ENCODE measurements at regions not wholly inside any gene's neighbourhood (a gene's known extent, or its start where the extent isn't known, plus 50 kb on each side); places are given as distances from the start of the nearest gene placed in this dataset.

GRCh38 chr4:180398564-180398963 is 1844.6 kb upstream of the TENM3 start:
- no peak for DNase-seq (ENCODE audit: low read depth)

GRCh38 chr4:180407275-180407885 is 1835.8 kb upstream of the TENM3 start:
- no peak for DNase-seq (ENCODE audit: low read depth)

GRCh38 chr4:180418819-180419531 is 1824.2 kb upstream of the TENM3 start:
- DNase-seq (ENCODE audit: low read depth), result no peak

- DNase-seq (ENCODE audit: low read depth), result no peak
These were observed 1820.1 kb upstream of the TENM3 start for GRCh38 chr4:180422989-180423711.

GRCh38 chr4:180423712-180424057 is 1819.5 kb upstream of the TENM3 start:
- DNase-seq (ENCODE audit: low read depth), result no peak

- no peak for DNase-seq (ENCODE audit: low read depth)
These were observed 1816.3 kb upstream of the TENM3 start for GRCh38 chr4:180426938-180427337.

- no peak for DNase-seq (ENCODE audit: low read depth)
These were observed 1812.9 kb upstream of the TENM3 start for GRCh38 chr4:180430283-180430682.

- DNase-seq (ENCODE audit: low read depth), result no peak
These were observed 1808.9 kb upstream of the TENM3 start for GRCh38 chr4:180434131-180434895.

- no peak for DNase-seq (ENCODE audit: low read depth)
These were observed 1806.8 kb upstream of the TENM3 start for GRCh38 chr4:180436361-180436760.

- DNase-seq (ENCODE audit: low read depth), result no peak
These were observed 1805.6 kb upstream of the TENM3 start for GRCh38 chr4:180437601-180438000.

GRCh38 chr4:180448306-180448705 is 1794.9 kb upstream of the TENM3 start:
- DNase-seq (ENCODE audit: low read depth), result no peak

GRCh38 chr4:180449395-180449956 is 1793.7 kb upstream of the TENM3 start:
- DNase-seq (ENCODE audit: low read depth), result no peak

- DNase-seq (ENCODE audit: low read depth), result no peak
These were observed 1788.0 kb upstream of the TENM3 start for GRCh38 chr4:180455226-180455625.

GRCh38 chr4:180456928-180457327 is 1786.3 kb upstream of the TENM3 start:
- DNase-seq (ENCODE audit: low read depth), result no peak

- no peak for DNase-seq (ENCODE audit: low read depth)
These were observed 1781.1 kb upstream of the TENM3 start for GRCh38 chr4:180462116-180462515.

- no peak for DNase-seq (ENCODE audit: low read depth)
These were observed 1777.8 kb upstream of the TENM3 start for GRCh38 chr4:180465364-180465763.

- no peak for DNase-seq (ENCODE audit: low read depth)
These were observed 1760.2 kb upstream of the TENM3 start for GRCh38 chr4:180483036-180483435.

GRCh38 chr4:180485407-180485806 is 1757.8 kb upstream of the TENM3 start:
- DNase-seq (ENCODE audit: low read depth), result no peak

- no peak for DNase-seq (ENCODE audit: low read depth)
These were observed 1756.9 kb upstream of the TENM3 start for GRCh38 chr4:180486342-180486741.

GRCh38 chr4:180489787-180490186 is 1753.4 kb upstream of the TENM3 start:
- no peak for DNase-seq (ENCODE audit: low read depth)

GRCh38 chr4:180491210-180491609 is 1752.0 kb upstream of the TENM3 start:
- DNase-seq (ENCODE audit: low read depth), result no peak

- DNase-seq (ENCODE audit: low read depth), result no peak
These were observed 1749.9 kb upstream of the TENM3 start for GRCh38 chr4:180493299-180493698.
